AG08395 (cell line): ENCODE measurements at regions not wholly inside any gene's neighbourhood (a gene's known extent, or its start where the extent isn't known, plus 50 kb on each side); places are given as distances from the start of the nearest gene placed in this dataset.
A peak's percentile ranks its signal among the peaks of the same experiment; 100 is the strongest.
"Not testable (repeated sequence)": the region's sequence is repeated elsewhere in the genome, so short reads cannot be mapped to it uniquely, and the experiment has no call there.

Source experiments
- DNase-seq: peaks from one replicate; pipeline ENCODE4 v3.0.0; 2012; ENCODE audit warnings: mixed read lengths, low spot score

- DNase-seq: no peak
Observed at GRCh38 chrX:124426288-124427169, 80.2 kb downstream of the SH2D1A start.

- DNase-seq: no peak
Observed at GRCh38 chrX:124433186-124433585, 86.8 kb downstream of the SH2D1A start.

DNA sequence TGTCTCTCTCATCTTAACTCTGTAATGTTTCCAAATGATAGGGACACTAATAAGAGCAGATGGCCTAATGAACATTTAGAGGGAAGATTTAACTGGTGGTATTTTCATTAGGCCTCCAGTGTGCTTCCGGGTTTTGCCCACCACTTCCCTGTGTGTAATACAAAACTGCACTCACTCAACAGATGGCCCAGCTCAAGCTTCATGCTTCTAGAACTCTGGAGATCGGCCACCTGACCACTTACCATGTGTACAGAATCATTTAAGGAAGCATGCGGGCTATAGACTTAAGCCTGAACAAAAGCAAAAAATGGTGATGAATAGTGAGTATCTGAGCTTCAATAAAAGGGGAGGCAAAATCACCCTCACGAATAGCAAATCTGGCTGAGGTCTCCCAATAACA lies 89.3 kb downstream of the SH2D1A start:
- DNase-seq: no peak

DNA sequence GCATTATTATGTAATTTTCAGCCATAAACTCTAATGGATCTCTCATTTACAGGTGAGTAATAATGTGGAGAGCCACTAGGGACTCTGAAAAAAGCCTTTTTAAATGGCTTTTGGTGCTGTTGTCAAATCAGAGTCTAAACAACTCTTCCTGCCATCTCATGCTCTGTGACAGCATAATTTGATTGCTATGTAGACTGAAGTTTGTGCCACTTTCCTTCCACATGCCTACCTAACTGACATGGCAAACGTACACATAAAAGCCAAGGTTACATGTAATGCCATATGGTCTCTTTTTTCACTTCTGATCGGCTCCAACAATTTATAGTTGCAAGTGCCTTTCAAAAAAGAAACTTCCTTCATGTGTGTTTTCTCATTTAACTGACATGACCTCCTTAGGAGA lies 94.3 kb downstream of the SH2D1A start:
- no peak for DNase-seq

- no peak for DNase-seq
Observed at GRCh38 chrX:124441971-124442590, 95.7 kb downstream of the SH2D1A start.

GRCh38 chrX:124455966-124456365 lies 109.6 kb downstream of the SH2D1A start:
- no peak for DNase-seq

GRCh38 chrX:124459851-124460250 lies 113.5 kb downstream of the SH2D1A start:
- DNase-seq: not testable (repeated sequence)

DNA sequence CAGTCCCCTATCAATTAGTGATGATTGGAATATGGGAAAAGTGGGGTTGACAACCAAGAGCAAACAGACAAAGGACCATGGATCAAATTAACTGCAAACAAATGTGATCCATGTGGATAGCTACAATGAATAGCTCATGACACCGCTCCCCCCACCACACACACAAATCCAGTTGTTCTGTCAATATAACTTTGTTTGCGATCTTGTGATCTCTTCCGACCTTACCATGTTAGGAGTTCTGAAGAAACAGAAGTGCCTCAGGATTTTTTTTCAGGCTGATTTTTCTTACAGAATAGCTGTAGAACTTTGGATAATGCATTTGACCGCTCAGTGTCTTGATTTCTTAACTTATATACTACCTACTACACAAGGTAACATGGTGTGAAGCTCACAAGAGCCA lies 116.6 kb downstream of the SH2D1A start:
- no peak for DNase-seq

DNA sequence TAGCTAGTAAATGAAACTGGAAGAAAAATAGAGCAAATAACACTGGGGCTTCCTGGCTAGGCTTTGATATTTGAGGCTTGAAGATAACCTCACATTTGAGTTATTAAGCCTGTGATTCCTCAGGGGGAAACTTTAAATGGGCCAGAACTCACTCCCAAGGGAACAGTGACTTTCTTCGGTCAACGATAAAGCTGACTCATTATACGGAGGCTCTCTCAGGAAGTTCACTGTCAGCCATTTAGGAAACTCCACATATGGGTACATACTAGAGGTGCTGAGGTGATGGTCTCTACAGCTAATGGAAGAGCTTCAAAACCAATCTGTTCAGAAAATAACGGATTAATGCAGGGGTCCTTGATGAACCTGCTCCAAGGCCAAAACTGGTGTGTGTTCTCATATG lies 120.8 kb downstream of the SH2D1A start:
- DNase-seq: no peak

GRCh38 chrX:124475358-124475757 lies 129.0 kb downstream of the SH2D1A start:
- no peak for DNase-seq

- DNase-seq: no peak
Observed at GRCh38 chrX:124476562-124476961, 130.2 kb downstream of the SH2D1A start.

DNA sequence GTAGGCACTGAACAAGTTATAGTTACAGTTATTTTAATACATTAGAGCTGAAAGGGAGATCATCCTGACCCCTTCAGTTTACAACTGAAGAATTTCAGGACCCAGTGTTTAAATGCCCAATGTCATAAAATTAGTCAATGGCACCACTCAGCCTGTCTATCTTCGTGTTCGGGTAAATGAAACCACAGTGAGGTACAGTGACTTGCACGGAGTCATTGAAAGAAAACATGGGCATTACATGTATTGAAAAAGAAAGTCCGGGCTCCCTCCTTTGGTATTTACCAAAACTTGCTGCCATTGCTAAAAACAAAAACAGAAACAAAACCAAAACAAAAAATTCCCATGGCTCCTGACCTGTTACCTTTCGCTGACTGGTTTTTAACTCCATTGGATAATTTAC lies 131.7 kb downstream of the SH2D1A start:
- DNase-seq: no peak

DNA sequence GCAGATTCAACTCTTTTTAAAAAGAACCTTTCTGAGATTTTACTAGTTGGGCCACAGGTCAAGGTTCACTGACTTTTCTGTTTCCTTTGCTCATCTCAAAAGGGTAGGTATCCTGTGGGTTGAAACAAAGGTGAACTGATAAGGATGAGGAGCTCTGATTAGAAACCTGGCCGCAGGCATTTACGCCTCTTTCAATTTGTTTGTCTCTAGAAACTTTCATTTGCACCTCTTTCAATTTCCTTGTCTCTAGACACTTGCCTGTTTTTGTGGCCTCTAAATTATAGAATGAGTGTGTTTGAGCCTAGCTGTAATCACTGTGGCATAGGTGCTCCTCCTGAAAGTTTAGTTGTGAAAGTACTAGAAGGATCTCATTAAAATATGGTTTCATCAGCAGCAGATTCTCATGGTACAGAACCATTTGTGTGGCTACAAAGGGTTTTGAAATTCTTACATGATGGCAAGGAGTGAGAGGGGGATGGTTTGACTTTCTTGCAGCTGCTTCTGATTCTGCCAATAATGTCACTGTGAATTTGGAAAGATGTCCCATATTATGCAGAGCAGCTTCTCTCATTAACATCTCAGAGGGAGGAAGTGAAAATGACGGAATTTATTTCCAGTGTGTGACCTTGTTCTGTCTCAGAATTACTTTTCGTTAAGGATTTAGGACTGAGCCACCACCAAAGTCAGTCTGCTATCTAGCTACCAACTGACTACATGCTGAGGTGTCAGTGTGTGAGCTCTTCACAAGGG lies 142.2 kb downstream of the SH2D1A start:
- DNase-seq: no peak

GRCh38 chrX:124493984-124494383 lies 147.6 kb downstream of the SH2D1A start:
- DNase-seq: no peak

GRCh38 chrX:124497386-124497785 lies 151.0 kb downstream of the SH2D1A start:
- no peak for DNase-seq

DNA sequence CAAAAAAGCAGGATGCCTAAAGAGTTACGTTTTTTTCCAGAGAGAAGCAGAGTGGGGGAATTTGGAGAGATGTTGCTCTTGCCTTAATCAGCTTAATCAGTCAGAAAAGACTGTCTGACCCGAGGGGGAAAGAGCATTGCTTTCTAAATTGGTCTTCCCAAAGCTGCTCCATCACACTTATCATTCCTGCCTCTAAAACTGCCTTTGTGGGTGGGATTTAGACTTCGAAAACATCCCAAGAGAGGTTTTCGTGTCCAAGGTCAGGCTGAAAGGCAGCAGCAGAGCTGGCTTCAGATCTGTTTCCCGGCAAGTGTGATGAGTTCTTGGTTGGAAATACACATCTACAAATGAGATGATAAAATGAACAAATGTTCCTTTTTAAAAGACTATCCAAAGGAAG lies 155.2 kb downstream of the SH2D1A start:
- no peak for DNase-seq

DNA sequence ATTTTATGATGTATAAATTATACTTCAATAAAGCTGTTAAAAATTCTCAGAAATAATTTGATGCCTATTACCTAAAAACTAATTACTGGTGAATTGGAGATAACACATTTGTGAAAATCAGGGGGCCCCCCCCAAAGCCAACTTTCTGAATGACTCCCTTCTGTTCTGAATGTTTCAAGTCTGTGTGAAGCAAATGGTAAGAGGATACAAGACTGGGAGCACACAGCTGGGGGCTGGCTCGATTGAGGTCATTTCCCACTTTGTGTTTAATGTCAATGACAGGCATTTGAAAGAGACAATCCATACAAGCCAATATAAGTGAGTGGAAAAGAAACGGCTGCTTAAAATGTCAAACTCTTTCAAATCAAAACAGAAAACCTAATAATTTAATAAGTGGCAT lies 155.8 kb downstream of the SH2D1A start:
- no peak for DNase-seq

GRCh38 chrX:124502599-124502998 lies 156.2 kb downstream of the SH2D1A start:
- DNase-seq: no peak

DNA sequence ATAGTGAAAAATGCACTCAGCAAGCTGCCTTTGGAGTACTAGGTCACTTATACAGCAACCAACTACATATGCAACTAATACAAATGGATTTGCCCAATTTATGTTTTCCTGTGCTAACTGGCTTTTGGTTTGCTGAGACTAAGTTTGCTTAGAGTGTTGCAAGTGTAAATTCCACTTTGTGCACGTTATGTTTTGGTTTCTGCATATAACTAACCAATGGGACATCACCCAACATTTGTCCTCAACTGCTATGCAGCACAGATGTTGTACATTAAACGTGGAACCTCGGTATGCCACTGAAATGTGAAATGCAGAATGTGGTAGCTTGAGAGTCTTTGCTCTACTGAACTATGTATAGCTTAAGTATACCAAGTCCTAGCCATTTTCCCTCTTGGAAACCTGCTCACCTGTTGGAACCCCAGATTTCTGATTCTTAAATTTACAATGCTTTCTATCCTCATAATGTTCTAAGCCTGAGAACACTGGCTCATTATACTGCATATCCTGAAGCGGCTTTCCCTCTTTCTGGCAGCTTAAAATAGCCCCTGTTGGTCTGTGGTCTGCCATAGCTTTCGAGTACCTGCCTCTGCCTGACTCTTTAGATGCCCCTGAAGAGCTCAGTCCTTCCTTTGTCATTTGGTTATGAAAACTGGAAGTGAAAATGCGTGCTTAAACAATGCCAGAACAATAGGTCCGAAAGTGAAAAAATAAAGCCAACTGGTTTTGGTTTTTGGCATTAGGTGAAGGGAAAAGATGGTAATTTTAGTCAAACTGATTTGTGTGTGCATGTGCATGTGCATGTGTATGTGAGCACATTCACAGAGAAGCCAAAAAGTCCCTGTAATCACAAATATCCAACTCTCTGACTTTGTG lies 158.0 kb downstream of the SH2D1A start:
- peak; percentile 26 for DNase-seq

DNA sequence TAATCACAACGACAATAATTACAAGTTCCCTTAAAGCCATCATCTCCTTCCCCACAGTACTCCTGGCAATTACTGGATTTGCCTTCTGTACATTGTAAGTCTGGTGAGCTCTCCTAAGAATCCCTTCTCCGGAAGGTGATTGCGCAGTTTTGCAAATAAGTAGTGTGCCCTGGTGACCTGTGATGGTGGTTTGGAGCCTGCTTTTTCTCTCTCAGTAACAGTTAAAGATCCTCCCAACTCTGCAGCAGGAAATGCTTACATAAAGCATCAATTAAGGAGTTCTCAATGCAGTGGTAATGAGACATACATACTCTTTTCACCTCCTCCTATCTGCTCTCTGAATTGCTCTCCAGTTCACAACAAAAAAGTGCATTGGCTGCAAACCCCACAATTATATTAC lies 159.7 kb downstream of the SH2D1A start:
- no peak for DNase-seq

DNA sequence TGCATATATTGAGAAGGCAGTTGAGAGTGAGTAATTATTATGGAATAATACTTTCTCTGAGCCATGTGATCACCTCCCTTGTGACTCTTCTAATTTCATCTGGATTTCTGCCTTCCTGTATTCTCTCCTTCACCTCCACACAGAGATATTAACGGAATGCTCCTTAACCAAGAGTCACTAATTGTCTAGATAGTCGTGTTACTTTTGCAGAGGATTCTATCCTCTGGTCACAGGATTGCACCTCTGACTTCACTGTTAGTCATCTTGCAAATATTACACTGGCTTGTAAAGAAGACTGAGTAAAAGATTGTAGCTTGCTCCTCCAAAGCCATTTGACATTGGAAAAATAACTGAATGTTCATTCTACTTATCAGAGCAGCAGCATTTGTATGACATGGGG lies 160.9 kb downstream of the SH2D1A start:
- peak; percentile 10 for DNase-seq

DNA sequence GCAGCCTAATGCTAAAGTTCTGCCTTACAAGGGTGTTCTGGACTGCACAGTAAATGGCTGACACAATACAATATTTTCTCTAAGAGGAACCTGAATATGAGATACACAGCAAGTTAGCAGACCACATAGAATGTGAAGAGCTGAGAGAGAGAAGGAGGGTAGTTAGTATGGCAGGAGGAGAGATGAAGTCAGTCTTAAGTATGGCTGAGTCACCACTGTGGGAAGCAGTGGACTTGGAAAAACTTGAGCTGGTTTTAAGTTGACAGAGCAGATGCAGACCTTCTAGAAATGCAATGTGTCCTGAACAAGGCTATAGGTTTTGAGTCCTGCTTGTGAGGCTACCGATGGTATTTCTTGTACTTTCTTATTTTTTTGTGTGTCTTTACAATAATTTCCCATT lies 172.5 kb downstream of the SH2D1A start:
- peak; percentile 48 for DNase-seq
